NB4 (cell line): ENCODE measurements at regions not wholly inside any gene's neighbourhood (a gene's known extent, or its start where the extent isn't known, plus 50 kb on each side); places are given as distances from the start of the nearest gene placed in this dataset.

ENCODE experiments used
- DNase-seq: peaks from one replicate; pipeline ENCODE4 v3.0.0; 2010; ENCODE audit warnings: low read depth
- H3K4me3 ChIP-seq: one replicate; pipeline ENCODE4 v1.5.1; 2011; ENCODE audit warnings: mild to moderate bottlenecking, low read depth, low read length, moderate library complexity
- CTCF ChIP-seq: IDR thresholded peaks from one replicate; pipeline ENCODE4 v1.5.1; 2012; ENCODE audit warnings: low read depth, low read length
- MAX ChIP-seq: IDR thresholded peaks from 2 replicates; pipeline ENCODE4 v1.6.1; 2011; ENCODE audit warnings: low read depth, low read length
- MYC ChIP-seq: IDR thresholded peaks from 2 replicates; pipeline ENCODE4 v1.6.1; 2011; ENCODE audit warnings: low read depth, low read length
- POLR2A ChIP-seq: IDR thresholded peaks from 2 replicates; pipeline ENCODE4 v1.6.1; 2011; ENCODE audit warnings: mild to moderate bottlenecking; ENCODE audit not compliant: insufficient read length; ENCODE audit errors: extremely low read depth

GRCh38 chr2:104215269-104216161 is 638.4 kb upstream of the POU3F3 start:
- H3K4me3 ChIP-seq: no peak overlapping the region
- no peak for DNase-seq
- no peak for TF ChIP-seq POLR2A
- TF ChIP-seq MAX: no peak
- TF ChIP-seq CTCF: no peak

DNA sequence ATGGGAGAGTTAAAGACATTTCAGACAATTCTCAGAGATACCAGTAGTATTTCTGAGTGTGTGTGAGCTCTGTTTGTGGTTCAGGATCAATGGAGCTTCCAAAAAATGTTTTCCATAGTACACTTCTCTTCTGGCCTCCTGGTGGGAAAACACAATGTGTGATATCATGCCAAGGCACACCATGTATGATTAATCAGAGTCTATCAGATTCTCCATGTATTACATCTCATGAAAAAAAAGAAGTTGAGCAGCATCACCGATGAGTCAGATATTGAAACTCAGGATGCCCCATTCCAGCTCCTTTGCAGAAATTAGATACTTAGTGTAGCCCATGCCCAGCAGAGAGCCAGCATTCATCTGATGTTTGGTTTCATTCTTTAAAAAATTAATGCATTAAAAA is 620.3 kb upstream of the POU3F3 start:
- no peak for DNase-seq
- H3K4me3 ChIP-seq: no peak overlapping the region
- TF ChIP-seq POLR2A: no peak

DNA sequence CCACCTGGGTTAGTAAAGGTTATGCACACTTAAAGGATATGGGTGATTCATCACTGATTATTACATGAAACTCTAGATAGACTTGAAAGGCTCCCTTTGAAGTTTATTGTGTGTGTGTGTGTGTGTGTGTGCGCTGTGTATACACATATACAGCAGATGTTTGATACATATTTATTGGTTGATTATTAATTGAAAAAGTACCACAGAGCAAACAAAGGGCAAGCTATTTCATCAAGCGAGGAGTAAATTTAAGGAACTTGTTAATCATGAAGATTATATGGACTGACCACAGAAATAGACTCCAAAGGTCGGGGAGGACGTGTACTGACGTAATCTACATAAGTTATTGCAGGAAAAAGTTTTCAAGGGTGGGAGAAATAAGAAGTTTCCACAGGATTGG is 617.4 kb upstream of the POU3F3 start:
- H3K4me3 ChIP-seq: no peak overlapping the region
- no peak for DNase-seq
- TF ChIP-seq CTCF (no peak), MYC (no peak), MAX (no peak), POLR2A (no peak)

DNA sequence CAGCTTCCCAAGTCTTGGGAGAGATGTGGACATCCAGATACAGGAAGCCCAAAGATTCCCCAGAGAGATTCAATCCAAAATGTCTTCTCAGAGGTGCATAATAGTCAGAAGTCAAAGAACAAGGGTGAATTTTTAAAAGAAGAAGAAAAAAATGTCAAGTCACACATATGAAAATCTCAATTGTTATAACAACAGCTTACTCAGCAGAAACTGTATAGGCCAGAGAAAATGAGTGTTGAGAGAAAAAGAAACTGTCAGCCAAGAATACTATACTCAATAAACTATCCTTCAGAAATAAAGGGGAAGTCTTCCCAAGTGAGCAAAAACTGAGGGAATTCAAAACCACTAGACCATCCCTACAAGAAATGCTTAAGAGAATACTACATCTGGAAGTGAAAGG is 612.9 kb upstream of the POU3F3 start:
- H3K4me3 ChIP-seq: no peak overlapping the region
- no peak for DNase-seq
- no peak for TF ChIP-seq MYC
- TF ChIP-seq MAX: no peak
- TF ChIP-seq POLR2A: no peak
- TF ChIP-seq CTCF: no peak

DNA sequence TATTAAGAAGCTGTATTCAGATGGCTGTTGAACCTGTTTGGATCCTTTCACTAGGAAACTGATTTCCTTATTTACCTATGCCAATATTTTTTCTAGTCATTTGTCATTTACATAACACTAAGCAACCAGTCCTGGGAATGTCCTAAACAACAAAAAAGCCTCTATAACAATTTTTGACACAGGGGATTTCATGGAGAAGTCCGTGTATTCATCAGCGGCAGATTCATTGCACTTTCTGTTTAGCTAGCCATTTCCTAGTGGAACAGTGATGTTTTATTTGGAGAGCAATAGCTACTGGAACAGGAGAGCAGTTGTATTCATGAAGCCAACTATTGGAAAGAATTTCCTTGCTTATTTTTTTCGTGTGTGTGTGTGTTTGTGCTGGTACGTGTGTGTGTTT is 604.3 kb upstream of the POU3F3 start:
- TF ChIP-seq CTCF (no peak), MYC (no peak), POLR2A (no peak), MAX (no peak)

GRCh38 chr2:104250635-104251034 is 603.3 kb upstream of the POU3F3 start:
- no peak for DNase-seq
- H3K4me3 ChIP-seq: no peak overlapping the region
- TF ChIP-seq MYC (no peak), MAX (no peak), POLR2A (no peak), CTCF (no peak)

More for the DNA sequence above, 604.3 kb upstream of the POU3F3 start:
- DNase-seq: no peak
- no peak overlapping the region for H3K4me3 ChIP-seq
